Inflammatory macrophage (primary cell): ENCODE measurements at regions not wholly inside any gene's neighbourhood (a gene's known extent, or its start where the extent isn't known, plus 50 kb on each side); places are given as distances from the start of the nearest gene placed in this dataset.

Experiments used
- DNase-seq, 2 donors: peaks; one replicate each; pipeline ENCODE4 v3.0.0-alpha.2; 2020 to 2022

GRCh38 chr13:50197705-50198104, 182.5 kb downstream of the KCNRG start:
- no peak for DNase-seq

DNA sequence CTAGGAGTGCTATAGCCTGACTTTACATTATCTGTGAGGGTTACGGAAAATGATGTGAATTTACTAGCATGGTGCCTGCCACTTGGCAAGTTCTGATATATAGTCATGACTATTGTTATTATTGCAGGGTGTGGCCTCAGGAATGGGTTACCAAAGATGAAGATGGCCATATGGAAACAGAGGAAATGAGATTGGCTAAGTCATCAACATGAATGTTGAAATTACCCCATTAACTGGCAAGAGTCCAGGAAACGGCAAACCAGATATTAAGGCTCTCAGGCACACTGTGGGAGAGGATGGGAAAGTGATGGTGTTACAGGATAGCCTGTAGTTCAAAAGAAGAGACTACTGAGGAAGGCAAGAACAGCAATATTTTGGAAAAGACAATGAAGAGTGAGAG, 183.3 kb downstream of the KCNRG start:
- DNase-seq = peak; percentile 68 to 88

- no peak for DNase-seq
These were observed 185.3 kb downstream of the KCNRG start for GRCh38 chr13:50200569-50200968.

GRCh38 chr13:50200988-50201387, 185.7 kb downstream of the KCNRG start:
- no peak for DNase-seq

DNA sequence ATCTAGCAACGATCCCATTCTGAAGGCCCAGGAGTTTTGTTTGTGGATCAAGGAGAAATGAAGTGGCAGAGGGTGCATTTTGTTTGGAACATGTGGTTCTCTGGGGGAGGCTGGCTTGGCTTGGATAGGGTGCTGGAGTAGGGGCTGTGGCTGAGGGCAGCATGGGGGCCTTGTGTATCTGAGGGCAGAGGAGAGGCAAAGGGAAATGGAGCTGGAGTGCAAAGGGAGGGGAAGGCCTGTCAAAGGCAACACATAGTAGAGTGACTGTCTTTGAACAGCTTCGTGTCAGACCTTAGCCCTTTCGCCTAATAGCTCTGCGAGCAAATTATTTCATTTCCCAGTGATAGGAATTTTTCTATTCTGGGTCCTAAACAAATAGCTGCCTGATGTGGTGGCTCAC, 187.2 kb downstream of the KCNRG start:
- no peak for DNase-seq

GRCh38 chr13:50203256-50203941, 188.2 kb downstream of the KCNRG start:
- DNase-seq = peak; percentile 41 to 52

GRCh38 chr13:50205581-50205980, 190.3 kb downstream of the KCNRG start:
- no peak for DNase-seq

GRCh38 chr13:50208826-50209335, 193.6 kb downstream of the KCNRG start:
- peak; percentile 88 to 90 for DNase-seq

DNA sequence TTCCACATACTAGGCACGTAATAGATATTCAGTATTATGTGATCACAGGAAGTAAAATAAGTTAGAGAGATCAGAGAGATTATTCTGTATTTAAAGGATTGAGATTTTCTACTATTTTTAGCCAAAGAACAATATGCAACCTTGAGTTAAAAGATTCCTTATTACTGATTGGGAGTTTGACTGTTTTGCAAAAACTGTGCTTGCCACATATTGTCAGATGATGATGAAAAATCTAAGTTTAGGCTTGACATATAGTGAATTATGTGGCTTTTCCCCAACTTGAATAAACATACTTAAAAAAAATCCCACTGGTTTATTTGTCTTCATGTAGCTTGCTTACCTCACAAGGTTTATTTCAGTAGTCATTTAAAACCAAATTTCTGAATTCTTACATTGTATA, 194.4 kb downstream of the KCNRG start:
- DNase-seq = peak; percentile 61 to 70

DNA sequence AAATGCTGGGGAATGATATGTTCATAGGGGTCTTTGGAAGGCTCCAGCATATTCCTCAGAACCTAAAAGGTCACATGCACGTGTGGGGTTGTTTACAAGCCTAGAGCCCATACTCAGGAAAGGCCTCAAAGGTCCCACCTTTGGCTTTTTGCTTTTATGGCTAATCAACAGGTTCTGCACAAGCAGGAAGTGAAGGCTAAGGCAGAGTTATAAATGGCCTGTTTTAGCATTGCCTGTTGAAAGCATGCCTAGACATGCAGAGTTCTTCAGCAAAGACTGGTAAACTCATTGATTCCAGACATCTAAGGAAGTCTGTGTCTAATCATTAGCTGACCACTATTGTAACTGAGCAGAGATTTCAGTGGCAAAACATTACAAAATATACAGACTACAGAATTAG, 198.3 kb downstream of the KCNRG start:
- no peak for DNase-seq

DNA sequence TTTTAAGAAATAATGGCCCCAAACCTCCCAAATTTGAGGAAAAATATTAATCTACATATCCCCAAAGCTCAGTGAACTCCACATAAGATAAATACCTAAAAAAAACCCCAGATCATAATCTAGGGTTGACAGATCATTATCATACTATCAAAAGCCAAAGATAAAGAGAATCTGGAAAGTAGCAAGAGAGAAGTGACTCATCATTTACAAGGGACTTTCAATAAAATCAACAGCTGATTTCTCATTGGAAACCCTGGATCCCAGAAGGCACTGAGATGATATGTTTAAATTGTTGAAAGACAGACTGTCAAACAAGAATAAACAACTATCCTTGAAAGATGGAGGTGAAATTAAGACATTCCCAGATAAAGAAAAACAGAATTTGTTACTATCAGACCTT, 199.3 kb downstream of the KCNRG start:
- no peak for DNase-seq

- DNase-seq = no peak
These were observed 200.2 kb downstream of the KCNRG start for GRCh38 chr13:50215399-50215798.

DNA sequence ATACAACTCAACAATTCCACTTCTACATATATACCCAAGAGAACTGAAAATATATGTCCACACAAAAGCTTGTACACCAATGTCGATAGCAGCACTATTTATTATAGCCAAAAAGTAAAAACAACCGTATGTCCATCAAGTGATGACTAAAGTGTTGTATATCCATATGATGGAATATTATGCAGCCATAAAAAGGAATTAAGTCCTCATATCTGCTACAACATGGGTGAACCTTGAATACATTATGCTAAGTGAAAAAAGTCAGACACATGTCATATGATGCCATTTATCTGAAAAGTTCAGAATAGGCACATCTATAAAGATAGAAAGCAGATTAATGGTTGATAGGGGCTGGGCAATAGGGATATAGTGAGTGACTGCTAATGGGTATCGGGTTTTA, 204.5 kb downstream of the KCNRG start:
- DNase-seq = no peak

DNA sequence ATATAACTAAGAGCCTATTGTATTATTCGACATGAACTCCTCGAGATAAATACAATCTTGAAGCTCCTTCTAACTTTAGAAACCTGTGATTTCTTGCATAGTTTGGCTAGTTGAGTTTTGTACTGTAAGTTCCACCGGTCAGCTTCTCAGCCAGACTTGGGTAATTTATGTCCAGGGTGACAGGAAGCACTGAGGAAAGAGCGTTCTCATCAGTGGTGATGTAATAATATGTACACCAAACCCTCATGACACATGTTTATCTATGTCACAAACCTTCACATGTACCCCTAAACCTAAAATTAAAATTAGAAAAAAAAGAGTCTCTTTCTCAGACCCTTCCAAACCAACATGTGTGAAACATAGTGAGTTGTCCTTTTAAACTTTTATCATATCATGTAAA, 205.7 kb downstream of the KCNRG start:
- DNase-seq = peak; percentile 82 to 88

DNA sequence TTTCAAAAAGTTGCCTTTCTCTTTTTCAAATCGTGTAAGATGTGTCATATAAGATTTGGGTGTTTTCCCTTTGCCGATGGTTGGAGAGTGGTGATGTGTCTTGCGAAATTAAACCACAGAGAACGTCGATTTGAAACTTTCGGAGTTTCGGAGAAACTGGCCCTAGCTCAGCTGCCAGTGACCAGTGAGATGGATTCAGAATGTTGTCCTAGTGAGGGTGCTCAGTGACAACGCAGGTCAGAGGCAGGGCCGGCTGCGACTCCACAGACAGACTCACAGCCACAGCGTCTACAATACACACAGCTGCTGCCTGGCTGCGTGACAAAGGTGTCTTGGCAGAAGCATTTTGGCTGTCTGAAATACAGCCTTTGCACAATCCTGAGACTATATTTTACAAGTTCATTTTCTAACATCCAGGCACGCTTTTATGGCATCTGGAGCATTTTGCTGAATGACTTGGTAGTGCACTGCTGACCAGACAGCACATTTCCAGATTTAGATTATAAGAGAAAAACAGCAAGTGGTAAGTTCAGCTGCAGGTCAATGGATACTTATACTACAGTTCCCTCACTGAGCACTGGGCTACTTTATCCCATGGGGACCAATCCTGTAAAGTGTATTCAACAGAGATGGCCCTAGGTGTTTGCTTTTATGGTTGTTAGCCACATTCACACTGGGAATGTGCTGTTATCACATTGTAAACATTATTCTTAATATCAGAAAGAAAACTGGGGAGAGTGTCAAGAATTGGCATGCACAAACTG, 207.5 kb downstream of the KCNRG start:
- peak; percentile 92 to 96 for DNase-seq

DNA sequence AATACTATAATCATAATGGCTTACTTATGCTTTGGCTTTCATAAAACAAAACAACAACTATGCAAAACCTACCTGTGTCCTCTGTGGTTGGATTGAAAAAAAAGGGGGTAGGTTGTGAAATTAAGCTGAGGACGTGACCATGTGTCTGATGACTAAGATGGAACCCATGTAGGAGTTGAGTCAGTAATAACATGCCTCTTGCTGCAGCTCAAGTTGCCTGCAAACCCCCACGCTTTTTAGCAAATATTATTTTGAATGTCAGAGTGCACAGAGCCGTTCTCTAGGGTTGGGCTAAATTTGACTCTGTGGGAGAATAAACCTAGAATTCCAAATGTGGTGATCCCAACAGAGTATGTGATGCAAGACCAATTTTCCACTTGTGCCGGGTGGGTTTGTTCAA, 209.3 kb downstream of the KCNRG start:
- peak; percentile 79 to 88 for DNase-seq

DNA sequence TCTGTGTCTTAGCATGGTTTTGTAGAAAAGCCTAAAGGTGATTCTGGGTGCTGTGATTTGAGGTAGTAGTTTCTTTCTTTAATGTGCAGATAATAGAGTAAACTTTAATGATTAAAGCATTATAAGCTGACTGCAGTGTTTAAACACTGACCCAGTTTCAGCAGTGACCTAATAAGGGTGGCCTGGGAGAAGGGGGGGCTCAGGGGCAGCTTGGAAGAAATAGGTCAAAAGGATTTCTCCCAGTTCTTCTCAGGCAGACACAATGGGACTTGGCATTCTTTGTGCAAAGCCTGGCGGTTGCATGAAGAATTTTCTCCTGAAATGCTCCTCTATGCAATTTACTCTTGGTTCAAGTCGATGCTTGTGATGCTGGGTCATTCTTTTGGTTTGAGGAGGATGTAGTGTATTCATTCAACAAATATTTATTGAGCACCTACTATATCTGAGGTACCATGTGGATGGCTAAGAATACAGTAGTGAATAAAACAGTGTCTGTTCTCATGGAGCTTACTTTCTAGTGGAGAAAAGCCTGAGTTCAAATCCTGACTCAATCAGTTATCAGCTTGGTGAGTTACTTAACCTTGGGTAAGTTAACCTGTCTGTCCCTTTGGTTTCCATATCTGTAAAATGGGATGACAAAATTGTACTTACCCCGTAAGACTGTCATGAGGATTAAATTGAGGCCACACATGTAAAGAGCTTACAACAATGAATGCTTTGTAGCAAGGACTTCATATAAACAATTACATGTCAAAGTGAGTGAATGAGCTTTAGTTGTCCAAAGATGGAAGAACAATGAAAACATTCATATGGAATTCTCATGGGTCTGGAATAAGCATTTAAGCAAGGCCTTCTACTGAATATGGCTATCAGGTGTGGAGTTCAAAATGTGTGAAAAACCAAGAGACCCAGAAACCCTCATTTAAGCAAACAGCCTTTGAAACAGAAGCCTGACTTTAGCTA, 210.2 kb downstream of the KCNRG start:
- DNase-seq = no peak

- no peak for DNase-seq
These were observed 211.4 kb downstream of the KCNRG start for GRCh38 chr13:50226515-50227155.

DNA sequence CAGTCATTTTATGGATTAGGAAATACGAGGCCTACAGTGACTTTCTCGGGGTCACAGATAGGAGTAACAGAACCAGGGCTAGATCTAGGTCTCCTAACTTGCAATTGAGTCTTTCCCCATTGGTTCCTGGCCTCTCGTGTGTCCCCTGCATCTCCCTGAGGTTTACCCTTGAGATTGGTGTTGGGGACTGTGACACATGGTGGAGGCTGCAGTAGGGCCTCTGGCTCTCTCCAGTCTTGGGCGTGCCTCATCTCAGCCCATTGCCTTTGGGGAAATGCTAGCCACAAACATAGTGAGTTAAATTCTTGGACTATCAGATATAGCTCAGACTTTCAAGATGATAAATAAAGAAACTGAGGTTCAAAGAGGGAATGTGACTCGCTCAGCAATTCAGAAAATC, 212.1 kb downstream of the KCNRG start:
- no peak for DNase-seq

- DNase-seq = no peak
These were observed 213.3 kb downstream of the KCNRG start for GRCh38 chr13:50228527-50228926.

DNA sequence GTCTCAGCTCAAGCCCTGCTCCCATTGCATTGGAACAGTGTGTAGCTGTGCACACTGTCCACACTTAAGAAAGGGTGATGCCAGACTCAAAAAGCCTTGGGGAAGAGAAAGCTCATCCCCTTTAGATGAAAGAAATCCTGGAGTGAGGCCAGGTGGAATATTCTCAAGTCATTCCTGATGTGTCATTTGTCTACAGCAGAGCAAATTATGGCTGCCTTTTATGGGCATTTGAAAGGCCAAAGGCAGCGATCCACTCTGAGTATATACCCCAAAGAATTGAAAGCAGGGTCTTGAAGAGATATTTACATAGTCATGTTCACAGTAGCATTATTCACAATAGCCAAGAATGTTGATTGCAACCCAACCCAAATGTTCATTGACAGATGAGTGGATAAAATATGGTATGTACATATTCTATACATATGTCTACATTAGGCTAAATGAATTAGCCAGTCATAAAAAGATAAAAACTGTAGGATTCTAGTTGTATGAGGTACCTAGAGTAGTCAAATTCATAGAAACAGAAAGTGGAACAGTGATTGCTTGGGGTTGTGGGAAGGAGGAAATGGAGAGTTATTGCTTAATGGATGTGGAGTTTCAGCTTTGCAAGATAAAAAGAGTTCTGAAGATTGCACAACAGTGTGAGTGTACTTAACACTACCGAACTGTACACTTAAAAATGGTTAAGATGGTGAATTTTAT, 214.9 kb downstream of the KCNRG start:
- peak; percentile 76 to 92 for DNase-seq

DNA sequence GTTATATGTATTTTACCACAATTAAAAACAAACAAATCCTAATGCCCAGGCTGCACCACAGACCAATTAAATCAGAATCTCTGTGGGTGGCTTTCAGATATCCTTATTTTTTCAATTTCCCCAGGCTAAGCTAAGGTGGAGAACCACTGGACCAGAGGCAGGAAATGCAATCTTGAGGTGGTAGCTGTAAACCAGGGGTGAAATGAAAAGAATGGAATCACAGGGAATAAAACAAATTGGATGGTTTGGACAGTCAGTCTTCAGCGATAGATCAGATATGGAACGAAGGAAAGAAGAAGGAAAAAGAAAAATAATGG, 215.4 kb downstream of the KCNRG start:
- DNase-seq = no peak
